ENCODE measurements at regions not wholly inside any gene's neighbourhood (a gene's known extent, or its start where the extent isn't known, plus 50 kb on each side); places are given as distances from the start of the nearest gene placed in this dataset.

- Histone ChIP-seq H3K4me2 (ENCODE audit: insufficient read depth in 1 of 2, low read depth in 2 of 2, low read length in 2 of 2) (no peak overlapping the region), H3K56ac (replicated peaks; ENCODE audit: insufficient read length, low read depth, low read length) (no peak overlapping the region), H3K79me2 (ENCODE audit: control insufficient read depth in 1 of 2, insufficient read depth in 2 of 2, low read length in 2 of 2) (no peaks in the 10 kb centered on the region), H2BK120ac (replicated peaks; ENCODE audit: low read depth, low read length) (no peak overlapping the region), H4K20me1 (replicated peaks in 1 of 2; ENCODE audit: control insufficient read depth in 1 of 2, insufficient read depth in 2 of 2, low read length in 2 of 2) (no peaks in the 10 kb centered on the region), H3K23ac (ENCODE audit: insufficient read length) (no peak overlapping the region), H3K27me3 (replicated peaks in 1 of 4; ENCODE audit: control insufficient read depth in 3 of 4, extremely low read depth in 1 of 4, insufficient read depth in 3 of 4, low read length in 3 of 4) (no peaks in the 10 kb centered on the region), H2AFZ (ENCODE audit: low read length) (no peak overlapping the region), H3K27ac (ENCODE audit: low read depth, low read length) (no peak overlapping the region), H2BK15ac (ENCODE audit: low read length) (no peak overlapping the region), H3K79me1 (ENCODE audit: low read depth, low read length) (no peaks in the 10 kb centered on the region), H3K9ac (replicated peaks in 1 of 4; ENCODE audit: extremely low read depth in 1 of 4, low read depth in 3 of 4, low read length in 3 of 4) (no peak overlapping the region), H2BK20ac (ENCODE audit: low read length) (no peak overlapping the region), H4K8ac (ENCODE audit: extremely low read depth, insufficient read depth, low read length) (no peak overlapping the region), H3K9me3 (ENCODE audit: insufficient read depth in 2 of 2, low read depth in 1 of 2, low read length in 1 of 2) (no peaks in the 10 kb centered on the region), H2BK12ac (ENCODE audit: low read depth, low read length) (no peak overlapping the region), H4K91ac (replicated peaks; ENCODE audit: insufficient read length, low read length) (no peak overlapping the region), H2AK5ac (ENCODE audit: low read depth, low read length) (no peak overlapping the region), H3K4ac (replicated peaks; ENCODE audit: insufficient read length, low read depth, low read length) (no peak overlapping the region), H3K4me1 (replicated peaks in 1 of 4; ENCODE audit: control insufficient read depth in 3 of 4, insufficient read depth in 4 of 4, low read length in 3 of 4) (peaks cover 0 to 2% (median under 1%) of the 10 kb centered on the region in 4 experiments; a peak in 3 of 7 replicates), H3K36me3 (ENCODE audit: control insufficient read depth in 2 of 4, insufficient read depth in 4 of 4, low read length in 3 of 4) (no peaks in the 10 kb centered on the region), H3K18ac (ENCODE audit: extremely low read depth, low read length) (no peak overlapping the region), H2BK5ac (ENCODE audit: low read depth, low read length) (no peak overlapping the region), H3K23me2 (ENCODE audit: low read depth, low read length) (no peaks in the 10 kb centered on the region), H4K5ac (ENCODE audit: insufficient read length, low read depth, low read length) (no peak overlapping the region), H3K4me3 (ENCODE audit: extremely low read depth in 1 of 4, insufficient read depth in 2 of 4, low read depth in 3 of 4, low read length in 4 of 4) (no peak overlapping the region), H3K14ac (ENCODE audit: insufficient read length) (no peak overlapping the region)
- no peak for FAIRE-seq
- CTCF ChIA-PET (ENCODE audit: partially characterized antibody) = interaction anchor here (1.5 kb wide), 1 partner anchor 14 kb away, joined by 6 read pairs; no protein-coding TSS in a partner anchor
- DNase-seq (ENCODE audit: low read depth in 1 of 2, low spot score in 2 of 2) = no peak
- POLR2A ChIA-PET (ENCODE audit: partially characterized antibody) = no interaction called here
- 73% methylated on average over 2 of the region's 2 CpGs; no CpG with 5 or more reads in 1 of the 2 experiments for WGBS, 2 experiments (ENCODE audit: extremely low coverage in 1 of 2, insufficient coverage in 1 of 2, insufficient read length in 1 of 2, insufficient replicate concordance in 2 of 2, low coverage in 1 of 2, low lambda C conversion rate in 2 of 2, missing lambda C conversion rate in 1 of 2)
- TF ChIP-seq SAP30 (IDR thresholded peaks at IDR 0.05; ENCODE audit: insufficient read depth, insufficient replicate concordance, low read length) = no peak
- TF ChIP-seq SP4 (IDR thresholded peaks at IDR 0.05; ENCODE audit: low read length) = no peak
Measured at GRCh38 chr4:155510771-155511170, 134.0 kb upstream of the MAP9 start.

Data from H1 (cell line).